ENCODE measurements at regions not wholly inside any gene's neighbourhood (a gene's known extent, or its start where the extent isn't known, plus 50 kb on each side); places are given as distances from the start of the nearest gene placed in this dataset.

DNA sequence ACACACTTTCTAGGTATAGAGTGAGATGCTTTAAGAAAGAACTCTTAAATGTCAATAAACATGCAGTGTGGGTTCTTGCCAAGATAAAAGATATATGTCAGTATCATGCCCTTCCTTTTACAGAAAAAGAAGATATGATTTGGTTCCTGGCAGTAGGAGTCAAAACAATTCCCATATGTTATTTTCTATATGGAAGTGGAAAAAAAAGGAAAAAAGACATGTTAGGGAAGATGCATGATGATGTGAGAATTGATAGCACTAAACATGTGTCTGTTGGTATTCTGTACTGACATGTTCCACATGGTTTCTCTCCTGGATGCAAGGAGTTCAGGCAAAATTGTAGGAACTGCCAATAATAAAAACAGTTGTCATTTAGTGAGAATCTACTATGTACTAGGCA lies 318.8 kb upstream of the DACH1 start:
- CTCF ChIA-PET = no interaction called here
- in situ Hi-C loops (cut with MboI) = no loop called here
- Histone ChIP-seq H2AFZ (ENCODE audit: control insufficient read depth, low read depth, low read length) (no peak overlapping the region), H3K4me1 (ENCODE audit: control insufficient read depth, insufficient read depth, low read length) (no peaks in the 10 kb centered on the region), H3K4me2 (ENCODE audit: control insufficient read depth, insufficient read depth) (no peak overlapping the region), H3K36me3 (ENCODE audit: control insufficient read depth in 2 of 2, insufficient read depth in 2 of 2, low read length in 1 of 2) (no peaks in the 10 kb centered on the region), H3K27ac (ENCODE audit: control insufficient read depth, insufficient read depth) (no peak overlapping the region), H3K4me3 (no peak overlapping the region), H3K9me3 (replicated peaks; ENCODE audit: control insufficient read depth, insufficient read depth, low read length) (no peaks in the 10 kb centered on the region), H3K9ac (ENCODE audit: control insufficient read depth, insufficient read depth, low read length) (no peak overlapping the region), H3K79me2 (ENCODE audit: control insufficient read depth, insufficient read depth, low read length) (no peaks in the 10 kb centered on the region), H4K20me1 (ENCODE audit: control insufficient read depth, insufficient read depth) (no peaks in the 10 kb centered on the region), H3K27me3 (replicated peaks in 1 of 2; ENCODE audit: control insufficient read depth in 2 of 2, insufficient read depth in 2 of 2, low read length in 1 of 2) (no peaks in the 10 kb centered on the region)
- FAIRE-seq = no peak
- ATAC-seq = no peak
- POLR2A ChIA-PET = no interaction called here
- TF ChIP-seq, protein P1, sequence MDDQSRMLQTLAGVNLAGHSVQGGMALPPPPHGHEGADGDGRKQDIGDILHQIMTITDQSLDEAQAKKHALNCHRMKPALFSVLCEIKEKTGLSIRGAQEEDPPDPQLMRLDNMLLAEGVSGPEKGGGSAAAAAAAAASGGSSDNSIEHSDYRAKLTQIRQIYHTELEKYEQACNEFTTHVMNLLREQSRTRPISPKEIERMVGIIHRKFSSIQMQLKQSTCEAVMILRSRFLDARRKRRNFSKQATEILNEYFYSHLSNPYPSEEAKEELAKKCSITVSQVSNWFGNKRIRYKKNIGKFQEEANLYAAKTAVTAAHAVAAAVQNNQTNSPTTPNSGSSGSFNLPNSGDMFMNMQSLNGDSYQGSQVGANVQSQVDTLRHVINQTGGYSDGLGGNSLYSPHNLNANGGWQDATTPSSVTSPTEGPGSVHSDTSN (IDR thresholded peaks at IDR 0.05; ENCODE audit: insufficient replicate concordance, low read depth, low read length) = no peak
- TF ChIP-seq, protein P2, sequence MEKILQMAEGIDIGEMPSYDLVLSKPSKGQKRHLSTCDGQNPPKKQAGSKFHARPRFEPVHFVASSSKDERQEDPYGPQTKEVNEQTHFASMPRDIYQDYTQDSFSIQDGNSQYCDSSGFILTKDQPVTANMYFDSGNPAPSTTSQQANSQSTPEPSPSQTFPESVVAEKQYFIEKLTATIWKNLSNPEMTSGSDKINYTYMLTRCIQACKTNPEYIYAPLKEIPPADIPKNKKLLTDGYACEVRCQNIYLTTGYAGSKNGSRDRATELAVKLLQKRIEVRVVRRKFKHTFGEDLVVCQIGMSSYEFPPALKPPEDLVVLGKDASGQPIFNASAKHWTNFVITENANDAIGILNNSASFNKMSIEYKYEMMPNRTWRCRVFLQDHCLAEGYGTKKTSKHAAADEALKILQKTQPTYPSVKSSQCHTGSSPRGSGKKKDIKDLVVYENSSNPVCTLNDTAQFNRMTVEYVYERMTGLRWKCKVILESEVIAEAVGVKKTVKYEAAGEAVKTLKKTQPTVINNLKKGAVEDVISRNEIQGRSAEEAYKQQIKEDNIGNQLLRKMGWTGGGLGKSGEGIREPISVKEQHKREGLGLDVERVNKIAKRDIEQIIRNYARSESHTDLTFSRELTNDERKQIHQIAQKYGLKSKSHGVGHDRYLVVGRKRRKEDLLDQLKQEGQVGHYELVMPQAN (conservative IDR thresholded peaks at IDR 0.05) = no peak
- TF ChIP-seq ZNF274 (IDR thresholded peaks at IDR 0.05; ENCODE audit: insufficient read depth, insufficient read length) (no peak), MXI1 (IDR thresholded peaks at IDR 0.05; ENCODE audit: low read depth, low read length) (no peak), STAT3 (IDR thresholded peaks at IDR 0.05; ENCODE audit: low read depth, low read length) (no peak), ATF7 (IDR thresholded peaks at IDR 0.05; ENCODE audit: low read depth) (no peak), IKZF1 (conservative IDR thresholded peaks at IDR 0.05) (no peak), BCL11A (IDR thresholded peaks at IDR 0.05; ENCODE audit: low read depth, low read length) (no peak), POLR2AphosphoS5 (IDR thresholded peaks at IDR 0.05; ENCODE audit: low read length) (no peak), HDAC6 (IDR thresholded peaks at IDR 0.05; ENCODE audit: unreplicated experiment) (no peak), GATAD2B (conservative IDR thresholded peaks at IDR 0.05; ENCODE audit: low read depth) (no peak), NBN (IDR thresholded peaks at IDR 0.05) (no peak), RAD21 (IDR thresholded peaks at IDR 0.05; ENCODE audit: insufficient read depth, low read depth, low read length) (no peak), CHD4 (IDR thresholded peaks at IDR 0.05) (no peak)
- TF ChIP-seq, protein P3, sequence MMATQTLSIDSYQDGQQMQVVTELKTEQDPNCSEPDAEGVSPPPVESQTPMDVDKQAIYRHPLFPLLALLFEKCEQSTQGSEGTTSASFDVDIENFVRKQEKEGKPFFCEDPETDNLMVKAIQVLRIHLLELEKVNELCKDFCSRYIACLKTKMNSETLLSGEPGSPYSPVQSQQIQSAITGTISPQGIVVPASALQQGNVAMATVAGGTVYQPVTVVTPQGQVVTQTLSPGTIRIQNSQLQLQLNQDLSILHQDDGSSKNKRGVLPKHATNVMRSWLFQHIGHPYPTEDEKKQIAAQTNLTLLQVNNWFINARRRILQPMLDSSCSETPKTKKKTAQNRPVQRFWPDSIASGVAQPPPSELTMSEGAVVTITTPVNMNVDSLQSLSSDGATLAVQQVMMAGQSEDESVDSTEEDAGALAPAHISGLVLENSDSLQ (IDR thresholded peaks at IDR 0.05) = no peak
- TF ChIP-seq, protein P4, sequence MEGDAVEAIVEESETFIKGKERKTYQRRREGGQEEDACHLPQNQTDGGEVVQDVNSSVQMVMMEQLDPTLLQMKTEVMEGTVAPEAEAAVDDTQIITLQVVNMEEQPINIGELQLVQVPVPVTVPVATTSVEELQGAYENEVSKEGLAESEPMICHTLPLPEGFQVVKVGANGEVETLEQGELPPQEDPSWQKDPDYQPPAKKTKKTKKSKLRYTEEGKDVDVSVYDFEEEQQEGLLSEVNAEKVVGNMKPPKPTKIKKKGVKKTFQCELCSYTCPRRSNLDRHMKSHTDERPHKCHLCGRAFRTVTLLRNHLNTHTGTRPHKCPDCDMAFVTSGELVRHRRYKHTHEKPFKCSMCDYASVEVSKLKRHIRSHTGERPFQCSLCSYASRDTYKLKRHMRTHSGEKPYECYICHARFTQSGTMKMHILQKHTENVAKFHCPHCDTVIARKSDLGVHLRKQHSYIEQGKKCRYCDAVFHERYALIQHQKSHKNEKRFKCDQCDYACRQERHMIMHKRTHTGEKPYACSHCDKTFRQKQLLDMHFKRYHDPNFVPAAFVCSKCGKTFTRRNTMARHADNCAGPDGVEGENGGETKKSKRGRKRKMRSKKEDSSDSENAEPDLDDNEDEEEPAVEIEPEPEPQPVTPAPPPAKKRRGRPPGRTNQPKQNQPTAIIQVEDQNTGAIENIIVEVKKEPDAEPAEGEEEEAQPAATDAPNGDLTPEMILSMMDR (IDR thresholded peaks at IDR 0.05 in 2 of 3, conservative IDR thresholded peaks at IDR 0.05 in 1 of 3; ENCODE audit: control insufficient read depth in 2 of 3, extremely low read depth in 1 of 3, insufficient read depth in 1 of 3, low read depth in 3 of 3, low read length in 3 of 3) = no peak
- BruUV-seq (replicated peaks) = no TSS peak
- intact Hi-C loops (cut with micrococcal nuclease; ENCODE audit: unreplicated experiment) = no loop called here
- no peak for DNase-seq (ENCODE audit: low read depth, low spot score)
- RAD21 ChIA-PET (ENCODE audit: unreplicated experiment) = no interaction called here
- SMC1A ChIA-PET (ENCODE audit: uncharacterized antibody, unreplicated experiment) = no interaction called here
